DMS153 treated with DMSO at 0.1 percent for 48 hours (cell line): ENCODE measurements at regions not wholly inside any gene's neighbourhood (a gene's known extent, or its start where the extent isn't known, plus 50 kb on each side); places are given as distances from the start of the nearest gene placed in this dataset.

Experiments
- DNase-seq: peaks from one replicate; lab custom pipeline; 2025; ENCODE audit not compliant: unreplicated experiment; lab: John Stamatoyannopoulos, UW

- DNase-seq: peak; percentile 69
These were observed 49.8 kb upstream of the BAHCC1 start for GRCh38 chr17:81345228-81346089.
